ENCODE measurements at regions not wholly inside any gene's neighbourhood (a gene's known extent, or its start where the extent isn't known, plus 50 kb on each side); places are given as distances from the start of the nearest gene placed in this dataset.

- TF ChIP-seq ZNF609 (CRISPR knock-in tag; IDR thresholded peaks at IDR 0.05; ENCODE audit: borderline replicate concordance) (no peak), DZIP1 (CRISPR knock-in tag; IDR thresholded peaks at IDR 0.05) (no peak), RNF2 (conservative IDR thresholded peaks at IDR 0.05; ENCODE audit: low read depth) (no peak), TOPORS (CRISPR knock-in tag; IDR thresholded peaks at IDR 0.05) (no peak), FOXP1 (IDR thresholded peaks at IDR 0.05) (no peak), FOXP1 (CRISPR knock-in tag; IDR thresholded peaks at IDR 0.05) (peak; percentile 23; the same call in 1 of the 2 replicates), THAP8 (CRISPR knock-in tag; IDR thresholded peaks at IDR 0.05; ENCODE audit: borderline replicate concordance) (no peak), MLX (CRISPR knock-in tag; IDR thresholded peaks at IDR 0.05) (no peak), FOXA1 (IDR thresholded peaks at IDR 0.05) (no peak), FOXA1 (CRISPR knock-in tag; IDR thresholded peaks at IDR 0.05) (0 out of 2 replicates have a peak, but pooled peaks have one; percentile 40)
Observed at GRCh38 chr4:128596853-128597252, 212.6 kb upstream of the JADE1 start (continued).

Measured in HepG2 (cell line).